GM12891 (cell line): ENCODE measurements at regions not wholly inside any gene's neighbourhood (a gene's known extent, or its start where the extent isn't known, plus 50 kb on each side); places are given as distances from the start of the nearest gene placed in this dataset.

Experiments
- PAX5 ChIP-seq: IDR thresholded peaks from 2 replicates; pipeline ENCODE4 v1.6.1; 2011; ENCODE audit warnings: low read length, moderate library complexity, mild to moderate bottlenecking; ENCODE audit not compliant: insufficient read depth, severe bottlenecking
- POLR2A ChIP-seq: IDR thresholded peaks from 2 replicates; pipeline ENCODE4 v1.6.1; 2011; ENCODE audit warnings: low read depth, low read length, control low read depth
- POLR2AphosphoS5 ChIP-seq: IDR thresholded peaks from 2 replicates; pipeline ENCODE4 v1.6.1; 2011; ENCODE audit warnings: low read depth, low read length, control low read depth
- POU2F2 ChIP-seq: IDR thresholded peaks from 2 replicates; pipeline ENCODE4 v1.6.1; 2011; ENCODE audit warnings: low read depth, mild to moderate bottlenecking, control low read depth, low read length, moderate library complexity
- SPI1 ChIP-seq: IDR thresholded peaks from 2 replicates; pipeline ENCODE4 v1.6.1; 2011; ENCODE audit warnings: low read depth, low read length, control low read depth
- TAF1 ChIP-seq: IDR thresholded peaks from 2 replicates; pipeline ENCODE4 v1.6.1; 2011; ENCODE audit warnings: low read depth, low read length, control low read depth

DNA sequence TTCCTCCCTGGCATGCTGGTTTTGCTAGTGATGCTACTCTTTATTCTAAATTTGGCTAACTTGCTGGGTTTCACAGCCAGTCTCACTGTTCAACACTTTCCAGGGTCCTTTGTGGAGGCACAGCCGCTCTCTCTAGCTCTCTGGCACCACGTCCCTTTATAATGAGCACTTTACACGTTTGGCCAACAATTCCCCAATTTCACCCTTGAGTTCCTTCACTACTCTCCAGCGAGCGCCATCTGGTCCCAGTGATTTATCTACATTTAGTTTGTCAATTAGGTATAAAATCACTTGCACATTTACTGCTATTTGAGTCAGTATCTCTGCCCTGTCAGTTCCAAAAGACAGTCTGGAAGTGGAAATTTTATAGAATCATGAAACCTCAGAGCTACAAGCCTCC, 241.9 kb upstream of the MOCS1 start:
- TF ChIP-seq POLR2A = no peak
- no peak for TF ChIP-seq TAF1
- no peak for TF ChIP-seq POLR2AphosphoS5
- no peak for TF ChIP-seq PAX5
- TF ChIP-seq POU2F2 = no peak
- no peak for TF ChIP-seq SPI1
